CD14-positive monocyte (primary cell): ENCODE measurements at regions not wholly inside any gene's neighbourhood (a gene's known extent, or its start where the extent isn't known, plus 50 kb on each side); places are given as distances from the start of the nearest gene placed in this dataset.

Source experiments
- DNase-seq, 3 donors: peaks; one replicate each; pipeline ENCODE4 v3.0.0-alpha.2; 2011 to 2022
- H2AFZ ChIP-seq: 2 replicates; pipeline ENCODE4 v1.6.0; 2012; ENCODE audit warnings: mild to moderate bottlenecking, low read depth, low read length, inconsistent platforms; ENCODE audit not compliant: insufficient read depth, poor library complexity, severe bottlenecking
- H3K27ac ChIP-seq, 2 donors: 1 replicate in 1 of 2; 2 replicates in 1 of 2; pipeline ENCODE4 v1.5.1; 2012 to 2013; ENCODE audit warnings: low read length in 2 of 2, control low read depth in 1 of 2, inconsistent platforms in 1 of 2, low read depth in 1 of 2, mild to moderate bottlenecking in 1 of 2
- H3K27me3 ChIP-seq, 2 donors: one replicate each; pipeline versions ENCODE4 v1.6.0 to v1.6.1; 2011 to 2013; ENCODE audit warnings: low read length in 2 of 2; ENCODE audit not compliant: control insufficient read depth in 2 of 2, insufficient read depth in 2 of 2
- H3K36me3 ChIP-seq, 2 donors: replicated peaks in 1 of 2; 1 replicate in 1 of 2; 2 replicates in 1 of 2; pipeline versions ENCODE4 v1.5.1 to v1.6.1; 2012 to 2013; ENCODE audit warnings: low read length in 2 of 2, control low read depth in 1 of 2, inconsistent platforms in 1 of 2, mild to moderate bottlenecking in 1 of 2; ENCODE audit not compliant: insufficient read depth in 2 of 2, control insufficient read depth in 1 of 2
- H3K4me1 ChIP-seq, 2 donors: 1 replicate in 1 of 2; 2 replicates in 1 of 2; pipeline versions ENCODE4 v1.5.1 to v1.6.1; 2012 to 2013; ENCODE audit warnings: low read length in 2 of 2, control low read depth in 1 of 2, inconsistent platforms in 1 of 2, mild to moderate bottlenecking in 1 of 2, moderate library complexity in 1 of 2; ENCODE audit not compliant: insufficient read depth in 2 of 2, control insufficient read depth in 1 of 2
- H3K4me2 ChIP-seq: replicated peaks from 2 replicates; pipeline ENCODE3; 2012; ENCODE audit warnings: low read length, moderate library complexity, mild to moderate bottlenecking; ENCODE audit not compliant: poor library complexity, severe bottlenecking; ENCODE audit errors: extremely low read depth
- H3K4me3 ChIP-seq, 3 experiments: fragments of 200-600 bp in 1 of 3; sonication (generic) in 1 of 3; replicated peaks in 1 of 3; 1 replicate in 2 of 3; 2 replicates in 1 of 3; pipeline ENCODE4 v1.5.1; 2011 to 2013; ENCODE audit warnings: low read length in 3 of 3, mild to moderate bottlenecking in 3 of 3, control low read depth in 2 of 3, low read depth in 2 of 3, inconsistent platforms in 1 of 3, moderate library complexity in 1 of 3
- H3K79me2 ChIP-seq: 2 replicates; pipeline ENCODE4 v1.6.0; 2012; ENCODE audit warnings: mild to moderate bottlenecking, control low read depth, inconsistent platforms, low read length, moderate library complexity; ENCODE audit not compliant: insufficient read depth
- H3K9ac ChIP-seq: 2 replicates; pipeline ENCODE4 v1.6.0; 2017; ENCODE audit warnings: low read length, mild to moderate bottlenecking; ENCODE audit not compliant: insufficient read depth, poor library complexity, severe bottlenecking
- H3K9me3 ChIP-seq, 2 donors: replicated peaks in 1 of 2; 1 replicate in 1 of 2; 2 replicates in 1 of 2; pipeline versions ENCODE4 v1.5.1 to v1.6.1; 2012 to 2013; ENCODE audit warnings: low read length in 2 of 2, control low read depth in 1 of 2; ENCODE audit not compliant: control insufficient read depth in 1 of 2, insufficient read depth in 1 of 2
- H4K20me1 ChIP-seq: 2 replicates; pipeline ENCODE4 v1.6.0; 2012; ENCODE audit warnings: mild to moderate bottlenecking, low read length, control low read depth, moderate library complexity; ENCODE audit not compliant: insufficient read depth
- H3K27ac Mint-ChIP-seq, 7 donors: one replicate each; pipeline ENCODE4 v1.8.0; 2020; ENCODE audit warnings: mild to moderate bottlenecking in 7 of 7, mixed read lengths in 7 of 7, moderate library complexity in 6 of 7, inconsistent platforms in 2 of 7
- H3K27me3 Mint-ChIP-seq, 3 donors: one replicate each; pipeline ENCODE4 v1.8.0; 2021 to 2022; ENCODE audit warnings: low read depth in 3 of 3, mild to moderate bottlenecking in 3 of 3, mixed read lengths in 3 of 3, moderate library complexity in 3 of 3, inconsistent platforms in 1 of 3
- H3K36me3 Mint-ChIP-seq, 2 donors: one replicate each; pipeline ENCODE4 v1.8.0; 2020; ENCODE audit warnings: mixed read lengths in 2 of 2, inconsistent platforms in 1 of 2, mild to moderate bottlenecking in 1 of 2
- H3K4me1 Mint-ChIP-seq: one replicate; pipeline ENCODE4 v1.8.0; 2020; ENCODE audit warnings: mild to moderate bottlenecking, mixed read lengths
- H3K4me3 Mint-ChIP-seq, 2 donors: one replicate each; pipeline ENCODE4 v1.8.0; 2020; ENCODE audit warnings: mild to moderate bottlenecking in 2 of 2, mixed read lengths in 2 of 2, moderate library complexity in 1 of 2
- H3K9me3 Mint-ChIP-seq, 7 donors: one replicate each; pipeline ENCODE4 v1.8.0; 2020 to 2022; ENCODE audit warnings: mixed read lengths in 7 of 7, mild to moderate bottlenecking in 6 of 7, moderate library complexity in 6 of 7, inconsistent platforms in 2 of 7
- WGBS: methylation state at CpG from one replicate; pipeline ENCODE4 v1.1.5; 2013; ENCODE audit warnings: missing lambda C conversion rate; ENCODE audit not compliant: insufficient coverage; 5-methylcytosine and 5-hydroxymethylcytosine counted together
- intact Hi-C, 2 donors: fragments of 100-400 bp; cut with micrococcal nuclease; formaldehyde crosslinking; loops; one replicate each; pipeline versions ENCODE4 v1.15.0 to v1.15.1; 2023
- TF ChIP-seq, protein P1 (sequence below): fragments of 200-600 bp; IDR thresholded peaks from one replicate; pipeline ENCODE4 v1.8.0; 2022; ENCODE audit warnings: antibody characterized with exemption, mild to moderate bottlenecking

GRCh38 chr22:33149611-33150010 lies 91.4 kb upstream of the SYN3 start:
- WGBS = 73% methylated on average over 1 of the region's 2 CpGs
- Histone ChIP-seq H3K9ac (no peak overlapping the region), H3K4me1 (no peaks in the 10 kb centered on the region), H3K27me3 (no peaks in the 10 kb centered on the region), H3K9me3 (peaks cover under 1 to 3% of the 10 kb centered on the region in 2 donors), H3K4me2 (no peak overlapping the region), H4K20me1 (no peaks in the 10 kb centered on the region), H3K4me3 (no peak overlapping the region), H3K27ac (no peak overlapping the region), H3K79me2 (no peaks in the 10 kb centered on the region), H2AFZ (no peak overlapping the region), H3K36me3 (no peaks in the 10 kb centered on the region)
- Mint-ChIP-seq H3K27ac (no peak overlapping the region), H3K27me3 (peaks cover 0 to 4% (median 0%) of the 10 kb centered on the region in 3 donors), H3K4me3 (no peak overlapping the region), H3K36me3 (no peaks in the 10 kb centered on the region), H3K4me1 (no peaks in the 10 kb centered on the region), H3K9me3 (peaks cover 0 to 13% (median 4%) of the 10 kb centered on the region in 7 donors)
- no peak for DNase-seq
- intact Hi-C loops = no loop called here
- TF ChIP-seq, protein P1, sequence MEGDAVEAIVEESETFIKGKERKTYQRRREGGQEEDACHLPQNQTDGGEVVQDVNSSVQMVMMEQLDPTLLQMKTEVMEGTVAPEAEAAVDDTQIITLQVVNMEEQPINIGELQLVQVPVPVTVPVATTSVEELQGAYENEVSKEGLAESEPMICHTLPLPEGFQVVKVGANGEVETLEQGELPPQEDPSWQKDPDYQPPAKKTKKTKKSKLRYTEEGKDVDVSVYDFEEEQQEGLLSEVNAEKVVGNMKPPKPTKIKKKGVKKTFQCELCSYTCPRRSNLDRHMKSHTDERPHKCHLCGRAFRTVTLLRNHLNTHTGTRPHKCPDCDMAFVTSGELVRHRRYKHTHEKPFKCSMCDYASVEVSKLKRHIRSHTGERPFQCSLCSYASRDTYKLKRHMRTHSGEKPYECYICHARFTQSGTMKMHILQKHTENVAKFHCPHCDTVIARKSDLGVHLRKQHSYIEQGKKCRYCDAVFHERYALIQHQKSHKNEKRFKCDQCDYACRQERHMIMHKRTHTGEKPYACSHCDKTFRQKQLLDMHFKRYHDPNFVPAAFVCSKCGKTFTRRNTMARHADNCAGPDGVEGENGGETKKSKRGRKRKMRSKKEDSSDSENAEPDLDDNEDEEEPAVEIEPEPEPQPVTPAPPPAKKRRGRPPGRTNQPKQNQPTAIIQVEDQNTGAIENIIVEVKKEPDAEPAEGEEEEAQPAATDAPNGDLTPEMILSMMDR = no peak

DNA sequence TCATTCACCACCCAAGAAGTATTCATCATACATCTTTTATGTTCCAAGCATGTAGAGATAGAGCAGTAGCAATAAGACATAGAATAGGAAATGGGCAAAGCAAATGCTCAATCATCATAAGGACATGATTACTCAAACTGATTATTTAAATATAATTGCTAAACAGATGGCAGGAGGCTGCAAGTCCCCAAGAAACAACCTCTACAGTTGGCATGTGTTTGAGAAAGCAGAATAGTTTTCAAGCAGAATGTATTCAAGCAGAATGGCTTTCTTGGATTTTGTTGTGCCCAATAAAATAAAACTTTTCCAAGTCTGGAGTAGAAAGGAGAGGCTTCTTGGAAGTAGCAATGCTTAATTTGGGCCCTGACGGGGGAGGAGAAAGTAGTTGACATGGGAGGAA lies 86.5 kb upstream of the SYN3 start:
- intact Hi-C loops = no loop called here
- no peak overlapping the region for H3K27ac Mint-ChIP-seq
- WGBS = no CpG with 5 or more reads among the region's 1 CpG

More for the DNA sequence above, 86.5 kb upstream of the SYN3 start:
- Histone ChIP-seq H4K20me1 (no peaks in the 10 kb centered on the region), H2AFZ (no peak overlapping the region), H3K9ac (no peak overlapping the region), H3K4me3 (no peak overlapping the region), H3K4me1 (no peaks in the 10 kb centered on the region), H3K9me3 (no peaks in the 10 kb centered on the region), H3K36me3 (no peaks in the 10 kb centered on the region), H3K4me2 (no peak overlapping the region), H3K27me3 (no peaks in the 10 kb centered on the region), H3K27ac (no peak overlapping the region), H3K79me2 (no peaks in the 10 kb centered on the region)
- Mint-ChIP-seq H3K9me3 (peaks cover 0 to 8% (median 2%) of the 10 kb centered on the region in 7 donors), H3K27me3 (peaks cover 2 to 4% (median 3%) of the 10 kb centered on the region in 3 donors), H3K4me3 (no peak overlapping the region), H3K4me1 (no peaks in the 10 kb centered on the region), H3K36me3 (no peaks in the 10 kb centered on the region)
- no peak for DNase-seq
- TF ChIP-seq, protein P1 = no peak
